ENCODE measurements at regions not wholly inside any gene's neighbourhood (a gene's known extent, or its start where the extent isn't known, plus 50 kb on each side); places are given as distances from the start of the nearest gene placed in this dataset.
"Not testable (repeated sequence)": the region's sequence is repeated elsewhere in the genome, so short reads cannot be mapped to it uniquely, and the experiment has no call there.

DNA sequence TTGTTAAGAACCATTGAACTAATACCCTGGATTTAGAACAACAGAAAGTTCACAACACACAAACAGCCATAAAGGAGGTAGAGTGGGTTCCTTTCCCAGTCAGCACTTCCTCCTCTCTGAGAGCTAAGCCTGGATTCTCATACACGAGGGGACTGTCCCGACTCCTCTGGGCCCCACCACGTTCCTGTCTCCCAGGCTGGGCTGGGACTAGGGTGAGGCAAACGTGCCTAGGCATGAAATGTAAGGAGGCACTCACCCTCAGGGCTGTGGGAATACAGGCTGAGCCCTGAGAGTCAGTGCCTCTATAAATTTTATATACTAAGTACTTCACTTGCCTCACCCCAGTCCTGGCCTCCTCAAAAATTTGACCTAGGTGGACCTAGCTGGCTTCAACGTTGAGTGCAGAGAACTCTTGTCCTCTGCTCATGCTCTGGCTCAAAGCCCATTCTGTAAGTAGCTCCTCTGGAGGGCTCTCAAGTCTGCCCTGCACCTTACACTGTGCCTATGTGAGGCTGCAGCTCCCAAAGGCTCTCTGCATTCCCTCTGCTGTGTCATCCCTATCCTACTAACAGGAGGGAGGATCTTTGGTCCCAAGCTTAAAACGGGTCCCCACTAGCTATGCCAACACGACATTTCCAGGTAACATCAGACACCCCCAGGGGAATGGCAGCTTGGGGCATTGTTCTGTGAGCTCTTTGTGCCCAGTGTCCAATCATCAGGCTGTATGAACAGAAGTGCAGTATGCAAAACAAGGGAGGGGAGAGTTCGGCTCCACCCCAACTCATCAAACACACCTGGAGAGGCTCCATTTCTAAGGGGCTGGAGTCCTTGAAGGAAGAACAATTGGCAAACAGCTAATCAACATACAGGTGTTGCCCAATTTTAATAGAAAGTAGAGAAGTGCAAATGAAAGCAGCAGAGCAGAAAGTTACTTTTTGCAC, 233.2 kb downstream of the RPLP1 start:
- no peak for DNase-seq (ENCODE audit: low spot score)

GRCh38 chr15:69686626-69687025, 234.0 kb downstream of the RPLP1 start:
- no peak for DNase-seq (ENCODE audit: low spot score)

DNA sequence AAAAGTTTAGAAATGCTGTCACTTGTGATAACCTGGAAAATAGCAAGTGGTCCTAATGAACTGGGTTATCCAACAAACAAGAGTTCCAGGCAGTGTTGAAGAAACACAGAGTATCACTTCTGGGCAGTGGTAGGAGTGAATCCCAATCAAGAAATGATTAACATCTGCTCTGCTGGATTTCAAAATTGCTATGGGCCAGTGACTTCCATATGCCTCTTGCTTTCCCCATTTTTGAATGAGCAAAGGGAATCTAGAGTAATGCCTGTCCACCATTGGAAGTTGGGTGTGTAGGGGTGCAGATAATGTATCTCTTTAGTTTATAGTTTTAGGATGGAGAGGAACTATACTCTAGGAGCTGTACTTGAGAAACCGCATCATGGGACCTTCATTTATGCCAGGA, 236.5 kb downstream of the RPLP1 start:
- no peak for DNase-seq (ENCODE audit: low spot score)

DNA sequence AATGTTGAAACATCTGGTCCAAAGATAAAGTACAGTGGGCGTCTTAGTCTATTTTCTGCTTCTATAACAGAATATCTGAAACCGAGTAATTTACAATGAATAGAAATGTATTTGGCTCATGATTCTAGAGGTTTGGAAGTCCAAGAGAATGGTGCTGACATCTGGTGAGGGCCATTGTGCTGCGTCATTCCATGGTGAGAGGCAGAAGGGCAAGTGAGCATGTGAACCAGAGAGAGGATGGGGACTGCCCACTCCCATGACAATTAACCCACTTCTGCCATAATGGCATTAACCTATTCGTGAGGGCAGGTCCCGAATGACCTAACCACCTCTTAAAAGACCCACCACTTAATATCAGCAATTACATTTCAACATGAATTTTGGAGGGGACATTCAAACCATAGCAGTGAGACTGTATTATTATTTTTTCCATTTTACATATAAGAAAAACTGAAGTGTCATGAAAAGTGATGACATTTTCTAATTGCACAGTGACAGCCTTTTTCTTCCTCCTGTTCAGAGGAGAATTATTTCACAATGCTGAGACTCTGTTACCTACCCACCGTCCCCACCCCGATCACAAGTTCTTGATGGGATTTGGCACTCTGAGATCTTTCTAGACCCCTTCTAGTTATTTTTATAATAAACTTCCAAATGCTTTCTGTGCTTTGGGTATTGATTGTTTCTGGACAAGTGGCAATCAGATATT, 238.8 kb downstream of the RPLP1 start:
- no peak for DNase-seq (ENCODE audit: low spot score)

DNA sequence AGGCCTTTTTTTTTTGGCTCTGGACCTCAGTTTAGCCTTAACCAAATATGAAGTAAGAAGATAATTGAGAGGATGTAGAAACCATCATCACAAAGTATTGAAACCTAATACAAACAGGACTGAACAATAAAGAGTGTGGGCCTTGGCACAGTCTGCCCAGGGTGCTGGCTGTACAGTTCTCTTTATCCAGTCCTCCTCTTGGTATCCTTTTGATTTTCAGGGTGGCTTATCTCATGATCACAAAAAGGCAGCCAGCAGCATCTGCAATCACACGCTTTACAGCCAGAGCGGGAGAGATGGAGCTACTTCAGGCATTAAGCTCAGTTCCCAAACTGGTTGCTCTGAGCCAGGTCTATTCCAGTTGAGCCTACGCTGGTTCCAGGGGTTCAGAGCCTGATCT, 239.7 kb downstream of the RPLP1 start:
- no peak for DNase-seq (ENCODE audit: low spot score)

DNA sequence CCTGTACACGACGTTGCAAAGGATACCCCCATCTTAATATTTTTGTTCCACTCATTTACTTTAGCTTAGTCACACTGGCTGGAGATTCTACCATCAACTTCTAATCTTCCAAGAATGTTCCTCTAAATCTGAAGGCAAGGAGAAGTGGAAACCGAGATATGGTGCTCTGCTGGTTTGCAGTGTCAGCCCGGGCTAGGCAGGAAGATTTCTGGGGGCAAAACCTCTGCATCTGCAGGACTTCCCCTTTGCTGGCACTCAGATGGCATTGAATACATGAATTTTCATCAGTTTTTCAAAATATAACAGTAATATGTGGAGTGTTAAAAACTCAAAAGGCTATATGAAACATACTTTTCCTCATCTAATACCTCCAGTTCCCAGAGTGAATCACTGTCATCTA, 240.4 kb downstream of the RPLP1 start:
- no peak for DNase-seq (ENCODE audit: low spot score)

DNA sequence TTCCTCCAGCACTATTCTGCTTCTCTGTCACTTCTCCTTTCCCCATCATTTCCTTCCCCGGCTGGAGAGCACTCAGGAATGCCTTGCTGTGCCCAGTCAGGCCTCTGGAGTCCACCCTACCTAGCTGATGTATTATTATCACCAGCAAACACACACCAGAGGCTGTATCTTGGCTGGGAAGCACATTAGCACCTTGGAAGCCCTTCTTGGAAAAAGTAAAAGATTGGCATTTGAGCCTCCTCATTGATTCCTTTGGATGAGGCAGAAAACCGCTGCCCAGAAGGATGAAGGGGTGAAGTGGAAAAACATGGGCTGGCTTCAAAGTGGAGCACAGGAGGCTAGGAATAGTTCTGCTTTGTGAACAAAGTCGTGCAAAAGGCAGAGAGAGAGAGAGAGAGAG, 244.3 kb downstream of the RPLP1 start:
- DNase-seq (ENCODE audit: low spot score): no peak

- DNase-seq (ENCODE audit: low spot score): no peak
Measured at GRCh38 chr15:69697916-69698315, 245.3 kb downstream of the RPLP1 start.

GRCh38 chr15:69699096-69699495, 246.5 kb downstream of the RPLP1 start:
- no peak for DNase-seq (ENCODE audit: low spot score)

DNA sequence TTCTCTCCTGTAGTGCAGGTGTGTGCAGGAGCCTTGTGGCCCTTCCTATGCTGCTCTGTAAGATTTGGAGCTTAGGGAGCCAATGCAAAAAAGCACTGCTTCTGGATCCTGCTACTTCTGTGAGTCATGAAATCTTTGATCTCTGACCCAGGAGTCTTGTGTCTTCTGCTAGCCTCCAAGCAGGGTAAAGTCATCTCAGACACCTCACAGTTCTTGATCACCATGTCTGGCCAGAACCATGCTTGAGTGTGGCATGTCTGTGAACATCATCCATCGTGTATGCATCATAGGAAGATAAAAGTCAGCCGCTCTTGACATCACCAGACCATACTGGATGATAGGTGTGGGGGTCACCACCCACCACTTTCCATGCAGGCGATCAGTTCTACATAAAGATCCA, 247.8 kb downstream of the RPLP1 start:
- DNase-seq (ENCODE audit: low spot score): no peak

DNA sequence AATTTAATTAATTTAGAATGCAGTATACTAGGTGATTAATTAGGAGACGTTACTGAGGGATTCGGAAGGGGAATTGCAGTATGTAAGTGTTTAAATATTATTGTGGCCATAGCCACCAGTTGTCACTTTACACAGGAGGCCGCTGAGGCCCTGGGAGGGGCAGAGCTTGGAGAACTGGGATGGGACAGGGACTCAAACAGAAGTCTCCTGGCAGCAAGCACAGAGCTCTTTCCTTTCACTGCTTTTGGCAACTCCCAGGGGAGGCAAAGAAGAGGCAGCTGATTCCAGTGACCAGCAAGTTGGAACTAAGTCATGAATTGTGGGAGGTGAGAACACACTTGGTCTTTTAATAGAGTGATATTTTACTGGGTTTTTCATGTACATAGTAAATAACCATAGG, 248.6 kb downstream of the RPLP1 start:
- DNase-seq (ENCODE audit: low spot score): no peak

GRCh38 chr15:69703532-69704187, 251.0 kb downstream of the RPLP1 start:
- DNase-seq (ENCODE audit: low spot score): no peak

- DNase-seq (ENCODE audit: low spot score): no peak
Measured at GRCh38 chr15:69704229-69704628, 251.6 kb downstream of the RPLP1 start.

GRCh38 chr15:69704700-69705099, 252.1 kb downstream of the RPLP1 start:
- no peak for DNase-seq (ENCODE audit: low spot score)

GRCh38 chr15:69706353-69707097, 253.9 kb downstream of the RPLP1 start:
- DNase-seq (ENCODE audit: low spot score): no peak

GRCh38 chr15:69707241-69707640, 254.6 kb downstream of the RPLP1 start:
- DNase-seq (ENCODE audit: low spot score): not testable (repeated sequence)

- not testable (repeated sequence) for DNase-seq (ENCODE audit: low spot score)
Measured at GRCh38 chr15:69708436-69709122, 256.0 kb downstream of the RPLP1 start.

DNA sequence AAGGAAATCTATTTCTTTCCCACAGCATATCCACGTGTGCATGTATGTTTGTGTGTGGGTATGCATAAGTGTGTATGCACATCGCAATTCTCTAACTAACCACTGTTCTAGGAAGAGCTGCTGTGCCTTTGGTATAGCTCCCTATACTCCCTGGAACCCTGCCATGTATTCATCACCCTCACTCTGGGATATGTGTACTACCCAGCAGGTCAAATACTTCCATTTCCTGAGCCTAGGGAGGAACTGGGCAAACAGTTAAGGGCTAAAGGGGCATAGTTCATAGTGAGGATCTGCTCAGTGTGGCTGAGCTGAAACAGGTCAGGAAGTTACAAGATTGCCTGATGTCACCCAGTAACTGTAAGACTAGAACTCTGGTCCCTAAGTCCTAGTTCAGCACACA, 260.4 kb downstream of the RPLP1 start:
- no peak for DNase-seq (ENCODE audit: low spot score)

DNA sequence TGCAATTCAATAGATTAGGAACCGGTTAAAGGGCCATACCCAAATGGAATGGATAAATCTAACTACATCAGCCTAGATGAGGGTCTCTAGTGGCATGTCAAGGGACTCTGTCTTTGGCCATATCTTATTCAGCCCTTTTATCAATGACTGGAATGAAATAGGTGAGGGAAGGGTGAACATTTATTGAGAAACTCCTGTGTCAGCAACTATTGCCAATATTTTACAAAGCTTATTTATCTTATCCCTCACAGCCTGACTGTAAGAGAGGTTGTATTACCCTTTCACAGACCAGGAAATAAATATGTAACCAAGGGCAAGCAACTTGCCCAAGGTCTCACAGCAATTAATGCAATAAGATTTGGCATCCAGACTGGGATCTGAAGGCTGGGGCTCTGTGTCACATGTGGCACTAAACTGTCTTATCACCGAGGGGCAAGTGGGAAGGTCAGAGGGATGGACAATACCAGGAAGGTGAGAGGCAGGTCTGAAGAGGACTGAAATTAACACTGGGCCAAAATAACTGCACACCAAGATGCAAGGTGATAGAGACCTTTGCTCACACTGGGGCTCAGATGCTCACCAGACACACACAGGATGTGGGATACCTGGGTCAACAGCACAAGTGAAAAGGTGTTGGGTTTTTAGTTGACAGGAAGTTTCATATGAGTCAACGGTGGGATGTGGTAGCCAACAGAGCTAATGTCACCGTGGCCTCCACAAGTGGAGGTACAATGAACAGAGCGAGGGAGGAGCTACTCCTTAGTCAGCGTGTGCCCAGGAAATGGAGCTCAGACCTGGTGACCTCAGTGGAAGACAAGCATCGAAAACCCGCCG, 261.3 kb downstream of the RPLP1 start:
- no peak for DNase-seq (ENCODE audit: low spot score)

DNA sequence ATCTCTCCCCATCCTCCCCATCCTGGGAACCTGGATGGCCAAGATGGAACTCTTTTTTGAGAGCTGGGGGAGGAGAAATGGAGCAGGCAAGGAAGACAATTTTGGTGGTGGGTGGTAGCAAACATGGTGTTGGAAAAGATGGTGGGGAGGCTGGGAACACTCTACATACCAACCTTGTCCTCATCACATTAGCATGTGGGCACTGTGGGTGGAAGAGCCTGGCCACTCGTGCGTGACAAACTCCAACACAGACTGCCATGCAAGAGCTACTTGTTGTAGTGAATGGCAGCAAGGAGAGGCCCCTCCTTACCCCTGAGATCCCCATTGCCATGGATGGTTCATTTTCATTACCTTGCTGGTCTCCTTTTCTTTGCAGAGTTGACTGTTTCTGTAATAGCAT, 262.6 kb downstream of the RPLP1 start:
- DNase-seq (ENCODE audit: low spot score): no peak

GRCh38 chr15:69718436-69718835, 265.8 kb downstream of the RPLP1 start:
- DNase-seq (ENCODE audit: low spot score): no peak
